Fibroblast of the aortic adventitia (primary cell): ENCODE measurements at regions not wholly inside any gene's neighbourhood (a gene's known extent, or its start where the extent isn't known, plus 50 kb on each side); places are given as distances from the start of the nearest gene placed in this dataset.

ENCODE experiments used
- DNase-seq: peaks from one replicate; pipeline ENCODE4 v3.0.0-alpha.2; 2010; ENCODE audit warnings: low read depth
- H3K4me3 ChIP-seq: 2 replicates; pipeline ENCODE4 v1.5.1; 2011; ENCODE audit warnings: low read depth, mild to moderate bottlenecking, control low read depth, low read length, moderate library complexity
- TF ChIP-seq, protein P1 (sequence below): IDR thresholded peaks from 2 replicates; pipeline ENCODE4 v1.5.1; 2011; ENCODE audit warnings: mild to moderate bottlenecking, low read length, control low read depth, inconsistent platforms; ENCODE audit not compliant: insufficient read depth

DNA sequence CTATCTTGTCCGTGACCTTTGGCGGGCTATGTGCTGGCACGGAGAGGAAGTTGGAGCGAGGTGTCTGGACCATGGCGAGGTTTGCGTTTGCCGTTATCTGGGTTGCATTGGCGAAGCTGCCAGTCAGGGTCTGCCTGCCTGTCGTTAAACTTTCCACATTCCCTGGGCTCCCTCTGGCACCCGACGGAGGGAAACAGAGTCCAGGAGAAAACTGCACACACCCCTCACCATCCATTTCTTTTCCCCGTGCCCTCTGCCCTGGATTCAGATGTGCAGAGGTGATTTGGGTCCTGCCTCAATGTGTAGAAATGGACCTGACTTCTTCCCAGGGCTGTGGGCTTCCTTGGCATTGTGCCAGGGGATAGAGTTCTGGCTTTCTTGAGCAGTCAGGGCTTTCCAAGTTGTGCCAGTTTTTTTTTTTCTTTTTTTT is 142.4 kb downstream of the URI1 start:
- DNase-seq, result no peak
- no peak overlapping the region for H3K4me3 ChIP-seq
- TF ChIP-seq, protein P1, sequence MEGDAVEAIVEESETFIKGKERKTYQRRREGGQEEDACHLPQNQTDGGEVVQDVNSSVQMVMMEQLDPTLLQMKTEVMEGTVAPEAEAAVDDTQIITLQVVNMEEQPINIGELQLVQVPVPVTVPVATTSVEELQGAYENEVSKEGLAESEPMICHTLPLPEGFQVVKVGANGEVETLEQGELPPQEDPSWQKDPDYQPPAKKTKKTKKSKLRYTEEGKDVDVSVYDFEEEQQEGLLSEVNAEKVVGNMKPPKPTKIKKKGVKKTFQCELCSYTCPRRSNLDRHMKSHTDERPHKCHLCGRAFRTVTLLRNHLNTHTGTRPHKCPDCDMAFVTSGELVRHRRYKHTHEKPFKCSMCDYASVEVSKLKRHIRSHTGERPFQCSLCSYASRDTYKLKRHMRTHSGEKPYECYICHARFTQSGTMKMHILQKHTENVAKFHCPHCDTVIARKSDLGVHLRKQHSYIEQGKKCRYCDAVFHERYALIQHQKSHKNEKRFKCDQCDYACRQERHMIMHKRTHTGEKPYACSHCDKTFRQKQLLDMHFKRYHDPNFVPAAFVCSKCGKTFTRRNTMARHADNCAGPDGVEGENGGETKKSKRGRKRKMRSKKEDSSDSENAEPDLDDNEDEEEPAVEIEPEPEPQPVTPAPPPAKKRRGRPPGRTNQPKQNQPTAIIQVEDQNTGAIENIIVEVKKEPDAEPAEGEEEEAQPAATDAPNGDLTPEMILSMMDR, result no peak

DNA sequence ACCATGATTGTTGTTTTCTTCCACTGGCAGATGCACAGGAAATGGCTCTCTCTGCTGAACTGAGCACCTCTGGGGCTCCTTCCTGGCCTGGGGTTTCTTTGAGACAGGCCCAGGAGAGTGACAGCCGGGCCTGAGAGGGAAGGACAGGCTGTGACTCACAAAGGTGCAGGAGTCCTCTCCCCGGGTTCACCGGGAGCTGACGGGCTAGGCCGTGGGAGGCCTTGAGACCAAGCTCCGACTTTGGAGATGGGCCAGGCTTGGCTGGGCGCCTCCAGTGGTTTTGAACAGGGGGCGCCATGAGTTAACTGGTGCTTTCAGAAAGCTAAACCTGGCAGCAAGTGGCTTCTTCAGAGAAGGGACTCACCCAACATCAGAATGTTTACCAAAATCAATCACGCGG is 143.4 kb downstream of the URI1 start:
- TF ChIP-seq, protein P1, result no peak
- no peak overlapping the region for H3K4me3 ChIP-seq
- DNase-seq, result no peak

DNA sequence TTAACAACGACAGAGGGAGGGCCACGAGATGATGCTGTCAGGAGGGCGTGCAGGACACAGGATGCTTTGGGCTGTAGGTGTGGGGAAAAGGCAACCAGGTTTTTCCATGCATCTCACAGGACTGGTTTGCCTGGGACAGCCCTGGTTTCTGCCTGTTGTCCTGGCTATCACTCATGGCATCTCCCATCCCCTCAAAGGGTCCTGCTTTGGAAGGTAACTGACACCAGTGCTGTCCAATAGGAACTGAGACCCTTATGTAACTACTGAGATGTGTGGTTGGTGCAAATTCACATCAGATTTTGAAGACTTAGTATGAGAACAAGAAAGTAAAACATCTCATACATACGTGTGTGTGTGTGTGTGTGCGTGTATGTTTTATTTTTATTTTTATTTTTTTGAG is 144.2 kb downstream of the URI1 start:
- TF ChIP-seq, protein P1, result no peak
- no peak for DNase-seq
- no peak overlapping the region for H3K4me3 ChIP-seq

DNA sequence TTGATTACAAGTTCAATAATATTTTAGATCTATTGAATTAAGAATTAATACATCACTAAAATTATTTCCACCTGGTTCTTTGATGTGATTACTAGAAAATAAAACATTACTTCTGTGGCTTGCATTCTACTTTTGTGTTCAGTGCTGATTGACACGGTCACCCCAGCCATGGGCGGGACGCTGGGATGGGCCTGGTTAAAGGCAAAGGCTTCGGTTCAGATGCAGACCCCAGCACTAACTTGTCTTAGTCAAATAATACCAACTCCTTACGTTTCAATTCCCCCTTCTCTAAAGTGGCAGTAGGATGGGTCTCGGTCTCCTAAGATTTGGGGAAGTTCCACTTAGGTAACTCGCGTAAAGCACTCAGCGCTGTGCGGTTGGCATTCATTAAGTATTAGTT is 144.9 kb downstream of the URI1 start:
- TF ChIP-seq, protein P1, result no peak
- no peak for DNase-seq
- no peak overlapping the region for H3K4me3 ChIP-seq

DNA sequence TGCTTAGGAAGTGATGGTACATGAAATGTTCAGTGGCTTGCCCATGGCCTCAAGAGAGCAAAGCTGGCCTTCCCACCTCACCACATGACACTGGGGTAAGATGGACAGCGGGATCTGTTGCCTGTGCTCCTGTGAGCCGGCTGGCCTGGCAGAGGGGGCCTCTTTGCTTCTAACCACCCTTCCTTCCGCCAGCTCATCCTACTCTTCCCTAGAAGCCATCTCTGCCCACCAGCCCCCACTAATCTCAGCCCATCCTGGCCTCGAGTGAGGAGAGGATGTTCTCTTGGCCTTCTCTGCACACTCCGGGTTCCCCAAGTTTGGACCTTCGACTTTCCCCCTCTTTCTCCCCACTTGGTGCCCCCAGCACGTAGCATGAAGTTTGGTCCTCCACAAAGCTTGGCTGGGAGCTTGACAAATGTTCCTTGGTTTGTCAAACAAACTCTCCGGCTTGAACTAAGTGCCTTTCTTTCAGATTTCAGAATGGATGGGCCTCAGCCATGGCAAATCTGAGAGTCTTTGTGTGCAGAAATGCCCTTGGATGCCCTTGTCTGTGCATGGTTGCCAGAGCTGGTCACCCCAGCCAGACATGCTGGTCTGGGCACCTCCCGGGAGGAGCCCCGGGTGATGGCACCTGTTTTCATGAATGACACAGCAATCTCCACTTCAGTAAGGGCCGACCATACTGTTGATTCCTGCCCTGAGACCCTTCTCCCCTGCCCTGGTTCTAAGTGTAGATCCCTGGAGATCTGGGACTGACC is 145.5 kb downstream of the URI1 start:
- no peak overlapping the region for H3K4me3 ChIP-seq
- TF ChIP-seq, protein P1, result no peak
- DNase-seq, result no peak

DNA sequence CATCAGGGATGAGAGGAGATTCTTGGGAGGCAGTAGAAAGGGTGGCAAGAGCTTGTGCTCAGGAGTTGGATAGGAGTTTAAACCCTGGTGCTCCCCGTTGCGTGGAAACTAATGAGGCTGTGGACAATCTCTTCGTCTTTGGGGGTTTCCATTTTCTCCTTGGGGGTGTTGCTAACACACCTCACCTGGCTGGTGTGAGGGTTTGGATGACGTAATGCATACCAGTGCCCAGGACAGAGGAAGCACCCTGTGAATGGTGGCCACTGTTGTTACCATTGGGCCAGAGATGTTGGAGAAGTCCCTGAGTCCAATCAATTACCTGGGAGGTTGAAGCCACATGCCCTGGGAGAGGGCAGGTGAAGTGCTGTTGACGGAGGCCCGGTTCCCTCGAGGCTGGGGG is 146.5 kb downstream of the URI1 start:
- H3K4me3 ChIP-seq, result no peak overlapping the region
- DNase-seq, result no peak
- TF ChIP-seq, protein P1, result no peak
